Stimulated activated CD8-positive, alpha-beta memory T cell treated with anti-CD3 and anti-CD28 coated beads, Interleukin-4, amount 100 ng/mL, for 1 hour (primary cell): ENCODE measurements at regions not wholly inside any gene's neighbourhood (a gene's known extent, or its start where the extent isn't known, plus 50 kb on each side); places are given as distances from the start of the nearest gene placed in this dataset.

Experiments used
- DNase-seq, 2 donors: peaks; one replicate each; pipeline ENCODE4 v3.0.0-alpha.2; 2020; ENCODE audit warnings: low read depth in 2 of 2, low spot score in 1 of 2

DNA sequence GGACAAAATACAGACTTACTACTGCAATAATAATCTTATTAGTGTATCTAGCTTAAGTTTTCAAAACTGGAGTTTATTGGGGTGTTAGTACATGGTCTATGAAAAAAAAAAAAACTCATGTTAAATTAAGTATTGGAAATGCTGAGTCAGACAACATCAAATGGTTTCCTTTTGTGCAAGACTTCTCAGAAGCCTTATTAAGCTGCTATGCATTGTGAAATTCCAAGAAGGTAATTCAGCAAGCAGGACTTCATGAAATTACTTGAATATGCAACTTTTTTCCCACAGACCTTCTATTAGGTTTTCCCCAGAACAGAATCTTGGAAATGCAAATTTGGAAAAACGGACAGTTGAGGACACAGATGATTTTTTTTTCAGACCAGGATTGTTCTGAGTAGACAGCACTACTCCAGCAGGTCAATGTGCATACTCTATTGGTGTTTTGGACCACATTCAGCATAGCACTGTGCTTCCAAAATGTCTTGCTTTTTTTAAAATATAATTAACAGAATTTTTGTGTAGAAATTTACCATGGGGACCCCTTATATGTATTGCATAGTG lies 568.8 kb upstream of the TENM3 start:
- DNase-seq = no peak

DNA sequence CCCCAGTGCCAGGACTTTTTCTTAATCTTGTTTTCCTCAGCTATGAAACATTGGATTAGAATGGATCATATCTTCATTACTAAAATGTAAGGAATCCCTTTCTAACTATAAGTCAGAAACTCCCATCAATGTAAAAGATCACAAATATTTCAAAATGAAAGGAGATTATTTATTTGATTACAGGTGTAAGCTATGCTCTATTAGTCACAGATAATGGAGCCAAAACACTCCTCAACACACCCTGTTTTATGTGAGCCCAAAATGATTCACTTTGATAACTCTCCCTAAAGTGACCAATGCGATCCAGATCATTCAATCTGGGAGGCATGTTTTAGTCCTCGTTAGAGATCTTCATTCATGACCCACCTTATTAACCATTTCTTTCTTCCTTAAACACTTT lies 566.7 kb upstream of the TENM3 start:
- no peak for DNase-seq

DNA sequence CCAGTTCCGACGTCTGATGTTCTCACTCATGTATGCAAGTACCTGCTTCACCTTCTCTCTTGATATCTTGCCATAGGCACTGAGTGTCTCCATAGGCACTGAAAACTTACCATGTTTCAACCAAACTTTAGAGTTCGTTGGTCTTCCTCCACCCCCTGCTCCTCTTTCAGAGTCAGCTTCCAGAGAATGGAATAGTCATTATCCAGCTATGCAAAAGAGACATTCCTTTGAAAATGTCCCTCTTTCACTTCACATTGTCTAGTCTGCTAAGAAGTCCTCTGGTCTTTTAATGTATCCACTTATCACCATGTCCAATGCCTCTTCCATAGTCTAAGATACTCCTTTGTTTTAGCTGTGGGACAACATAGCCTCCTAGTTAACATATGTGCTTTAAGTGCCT lies 566.0 kb upstream of the TENM3 start:
- no peak for DNase-seq

DNA sequence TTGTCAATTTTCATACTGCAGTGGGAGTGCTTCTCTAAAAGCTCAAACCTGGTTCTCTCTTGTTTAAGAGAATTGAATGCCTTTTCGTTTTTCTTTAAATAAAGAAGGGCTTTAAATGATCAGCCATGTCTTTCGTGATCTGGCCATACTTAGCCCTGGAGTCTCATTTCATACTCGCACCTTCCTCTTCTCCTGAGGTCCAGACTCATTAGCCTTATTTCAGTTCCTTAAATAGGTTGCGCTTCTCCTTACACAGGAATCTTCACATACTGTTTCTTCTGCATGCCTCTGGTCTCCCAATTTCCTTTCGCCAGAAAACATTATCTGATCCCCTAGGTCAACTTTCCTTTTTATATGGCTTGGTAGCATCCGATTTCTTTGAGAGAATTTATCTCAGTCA lies 565.6 kb upstream of the TENM3 start:
- no peak for DNase-seq

DNA sequence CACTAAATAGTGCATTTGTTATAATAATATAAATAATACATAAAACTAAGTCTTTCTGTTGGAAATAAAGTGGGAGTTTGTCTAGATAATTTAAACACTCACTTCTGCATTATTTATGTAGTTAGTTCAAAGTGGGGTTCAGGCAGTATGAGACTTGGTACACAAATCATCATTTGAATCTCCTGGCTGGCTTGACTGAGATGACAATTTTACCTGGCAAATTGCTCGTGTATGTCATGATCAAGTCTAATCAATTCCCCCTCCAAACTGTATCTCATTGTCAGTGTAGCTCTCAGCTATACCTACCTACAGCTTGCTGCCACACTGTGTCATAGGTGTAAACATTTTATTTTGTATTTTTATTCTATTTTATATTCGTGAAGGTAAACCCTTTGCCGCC lies 563.4 kb upstream of the TENM3 start:
- no peak for DNase-seq

DNA sequence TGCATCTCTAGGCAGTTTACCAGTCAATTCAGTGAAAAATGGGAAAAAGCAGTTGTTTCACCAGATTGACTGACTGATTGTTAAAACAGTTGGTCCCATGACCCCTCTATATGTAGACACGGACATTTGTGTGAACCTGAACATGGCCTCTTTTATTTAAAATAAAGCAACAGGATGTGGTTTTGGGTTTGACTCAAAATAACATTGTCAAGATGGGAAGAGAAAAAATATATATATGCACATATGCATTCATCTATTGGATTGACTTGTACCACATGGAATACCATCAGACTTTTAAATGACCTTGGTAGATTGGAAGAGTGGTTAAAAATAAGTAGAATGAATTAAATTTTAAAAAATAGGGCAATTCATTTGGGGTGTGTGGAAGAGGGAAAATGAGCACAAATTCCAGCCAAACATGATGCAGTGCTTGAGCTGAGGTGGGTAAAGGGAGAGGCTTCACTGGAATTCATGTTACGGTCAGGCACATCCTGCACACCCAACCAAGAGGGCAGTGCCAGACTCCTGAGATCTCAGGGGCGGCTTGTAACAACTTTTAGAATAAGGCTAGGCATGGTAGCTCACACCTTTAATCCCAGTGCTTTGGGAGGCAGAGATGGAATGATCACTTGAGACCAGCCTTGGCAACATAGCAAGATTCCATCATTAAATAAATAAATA lies 560.7 kb upstream of the TENM3 start:
- no peak for DNase-seq

DNA sequence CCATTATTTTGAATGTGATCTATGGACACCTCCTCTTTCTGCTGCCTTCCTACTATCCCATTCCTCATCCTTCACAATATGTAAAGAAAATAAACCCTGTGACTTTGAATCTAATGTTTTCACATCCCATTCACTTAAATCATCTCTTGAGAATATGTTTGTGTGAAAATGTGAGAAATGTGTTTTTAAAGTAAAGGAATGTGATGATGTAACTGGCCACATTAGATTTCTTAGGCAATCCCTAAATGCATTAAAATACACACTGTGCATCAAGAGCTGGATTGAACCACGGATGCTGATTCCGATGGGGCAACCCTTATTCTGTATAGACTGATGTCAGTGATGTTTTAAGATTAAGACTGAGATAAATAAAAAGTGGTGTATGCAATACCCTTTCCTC lies 558.9 kb upstream of the TENM3 start:
- DNase-seq = no peak

DNA sequence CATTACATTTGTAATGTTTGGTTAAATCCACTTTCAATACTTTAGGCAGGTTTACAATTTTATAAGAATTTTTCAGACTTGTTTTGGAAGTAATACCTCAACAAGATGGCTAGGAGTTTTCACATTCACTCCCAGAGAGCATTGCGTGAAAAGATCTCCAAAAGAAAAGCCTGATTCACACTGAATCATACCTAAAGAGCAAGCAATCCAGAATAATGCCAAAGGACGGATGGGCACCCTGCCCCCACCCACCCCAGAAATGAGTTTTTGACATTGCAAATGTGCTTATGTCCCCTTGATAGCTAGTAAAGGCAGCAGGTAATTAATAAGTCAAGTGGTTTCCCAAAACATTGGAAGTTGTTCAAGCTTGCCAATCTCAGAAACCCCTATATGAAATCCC lies 557.7 kb upstream of the TENM3 start:
- no peak for DNase-seq

DNA sequence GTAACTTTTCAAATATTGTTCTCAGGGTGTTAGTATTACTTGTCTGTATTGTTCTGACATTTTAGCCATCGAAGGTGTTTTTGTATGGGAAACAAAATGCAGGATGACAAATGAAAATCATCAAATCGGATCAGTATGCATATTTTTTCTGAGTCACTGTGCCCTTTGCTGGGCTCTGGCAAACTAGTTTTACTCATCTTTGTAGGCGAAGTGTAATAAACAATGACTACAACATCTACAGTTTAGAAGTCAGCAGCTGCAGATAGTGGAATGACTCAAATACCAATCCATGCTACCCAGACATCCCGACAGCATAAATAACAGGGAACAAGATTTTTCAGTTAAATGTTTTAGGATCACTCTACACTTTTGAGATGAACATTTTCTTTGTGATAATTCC lies 557.3 kb upstream of the TENM3 start:
- no peak for DNase-seq

DNA sequence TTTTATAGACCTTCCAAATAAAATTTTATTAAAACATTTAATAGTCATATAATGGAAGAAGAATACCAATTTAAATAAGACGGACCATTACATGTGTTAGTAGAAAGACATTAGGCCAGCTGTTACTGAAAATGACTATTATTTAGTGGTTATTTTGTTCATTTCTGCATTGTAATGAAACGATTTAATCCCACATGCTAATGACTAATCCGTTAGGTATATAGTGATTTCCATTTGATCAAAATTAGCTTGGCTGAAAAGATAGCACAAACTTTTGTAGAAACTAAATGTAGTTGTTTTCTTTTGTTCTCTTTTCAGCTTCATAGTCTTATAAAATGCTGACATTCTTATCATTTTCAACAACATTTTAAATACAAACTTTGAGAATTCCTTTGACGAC lies 556.1 kb upstream of the TENM3 start:
- DNase-seq = no peak

DNA sequence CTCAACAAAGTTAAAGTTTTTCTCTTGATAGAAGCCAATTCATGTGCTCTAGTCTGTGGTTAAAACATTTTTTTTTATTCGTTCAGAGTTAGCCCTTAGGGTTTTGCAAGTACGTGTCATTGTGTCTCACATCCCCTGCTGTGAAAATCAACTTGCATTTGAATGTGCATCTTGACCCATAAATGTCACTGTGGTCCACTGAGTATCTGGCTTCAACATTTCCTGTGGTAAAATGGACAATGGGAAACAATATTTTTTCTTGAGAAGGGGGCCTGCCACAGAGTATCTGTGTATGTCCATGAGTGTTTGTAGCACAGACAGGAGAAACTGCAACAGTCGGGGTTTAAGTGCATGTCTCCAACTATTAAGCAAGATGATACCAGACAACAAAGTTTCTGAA lies 554.8 kb upstream of the TENM3 start:
- no peak for DNase-seq

DNA sequence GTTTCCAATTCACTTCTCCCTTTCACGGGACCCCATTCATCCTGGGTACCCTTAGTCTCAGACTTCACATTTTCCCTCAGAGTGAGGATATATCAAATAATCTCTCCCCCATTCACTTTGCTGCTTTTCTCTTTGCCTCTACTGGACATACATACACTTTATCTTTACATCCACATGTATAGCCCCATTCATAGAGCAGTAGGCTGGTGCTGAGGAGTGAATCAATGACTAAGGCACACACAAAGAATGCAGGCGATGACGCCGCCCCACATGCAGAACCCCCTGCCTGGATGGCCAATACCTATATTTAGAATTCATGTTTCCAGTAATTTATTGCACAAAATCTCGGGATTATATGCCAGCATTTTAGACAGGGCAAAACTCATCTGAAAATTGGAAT lies 554.3 kb upstream of the TENM3 start:
- no peak for DNase-seq

DNA sequence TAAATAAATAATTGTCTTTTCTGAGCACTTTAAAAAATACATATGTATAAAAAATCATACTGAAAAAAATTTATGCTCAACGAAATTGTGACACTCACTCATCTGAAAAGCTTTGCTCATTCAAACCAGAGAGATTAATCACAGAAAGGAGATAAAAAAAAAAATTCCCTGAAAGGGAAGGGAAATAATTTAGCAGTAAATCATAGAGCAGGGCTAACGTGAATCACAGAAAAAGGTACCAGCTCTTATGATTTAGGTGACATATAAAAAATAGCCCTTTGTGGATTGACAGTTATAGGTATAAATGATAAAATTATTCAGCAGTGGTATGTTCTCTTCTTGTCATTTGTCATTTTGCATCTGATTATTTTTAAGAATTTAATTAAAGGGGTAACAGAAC lies 552.7 kb upstream of the TENM3 start:
- no peak for DNase-seq

DNA sequence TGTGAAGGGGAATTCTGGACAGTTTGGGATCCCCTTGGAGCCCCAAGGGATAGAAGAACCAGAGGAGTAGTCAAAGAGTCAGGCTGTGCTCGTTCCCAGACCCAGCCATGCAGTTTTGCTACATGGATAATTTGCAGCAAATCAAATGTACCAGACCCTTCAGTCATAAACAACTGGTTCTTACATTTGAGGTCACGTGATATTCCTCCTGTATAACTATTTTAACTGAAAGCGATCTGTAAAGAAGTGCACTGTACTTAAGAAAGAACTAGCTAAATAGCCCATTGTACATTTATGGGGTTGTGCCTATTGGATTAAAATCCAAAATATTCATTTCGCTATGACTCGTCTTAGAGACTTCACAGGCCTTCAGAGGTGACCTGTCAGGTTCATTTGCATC lies 550.2 kb upstream of the TENM3 start:
- no peak for DNase-seq

DNA sequence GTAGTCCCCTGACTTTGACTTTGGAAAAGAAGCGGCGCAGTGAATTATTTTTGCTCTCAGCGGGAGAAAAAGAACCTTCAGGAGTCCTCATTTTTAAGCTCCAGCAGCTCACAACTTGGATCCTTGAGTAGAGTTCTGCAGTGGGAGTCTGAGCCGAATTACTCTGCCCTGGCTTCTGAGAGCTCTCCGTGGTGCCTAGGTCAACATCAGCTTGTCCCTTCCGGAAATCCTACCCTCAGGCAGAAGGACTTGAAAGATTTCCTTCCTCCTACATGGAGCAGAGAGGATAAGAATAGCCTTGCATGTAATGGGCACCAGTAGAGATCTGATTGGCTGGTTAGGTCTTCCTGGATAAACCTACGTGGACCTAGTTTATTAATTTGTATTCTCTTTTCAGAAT lies 549.7 kb upstream of the TENM3 start:
- DNase-seq = no peak

DNA sequence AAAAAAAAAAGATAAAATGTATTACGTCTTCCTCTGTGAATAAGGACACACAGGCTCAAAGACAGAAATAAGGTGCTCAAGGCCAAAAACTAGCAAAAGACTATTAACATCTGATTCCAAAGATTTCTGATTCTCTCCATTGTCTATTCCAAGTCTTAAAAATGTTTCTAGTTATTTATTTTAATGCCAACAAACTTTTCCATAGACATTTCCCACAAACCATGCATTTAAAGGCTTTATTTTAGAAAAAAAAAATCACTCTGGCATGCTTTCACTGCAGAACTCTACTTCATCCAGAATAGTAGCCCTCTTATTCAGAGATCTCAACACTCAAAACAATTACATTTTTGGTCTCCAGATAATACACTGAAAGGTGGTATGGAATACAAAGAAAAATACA lies 545.0 kb upstream of the TENM3 start:
- DNase-seq = no peak

DNA sequence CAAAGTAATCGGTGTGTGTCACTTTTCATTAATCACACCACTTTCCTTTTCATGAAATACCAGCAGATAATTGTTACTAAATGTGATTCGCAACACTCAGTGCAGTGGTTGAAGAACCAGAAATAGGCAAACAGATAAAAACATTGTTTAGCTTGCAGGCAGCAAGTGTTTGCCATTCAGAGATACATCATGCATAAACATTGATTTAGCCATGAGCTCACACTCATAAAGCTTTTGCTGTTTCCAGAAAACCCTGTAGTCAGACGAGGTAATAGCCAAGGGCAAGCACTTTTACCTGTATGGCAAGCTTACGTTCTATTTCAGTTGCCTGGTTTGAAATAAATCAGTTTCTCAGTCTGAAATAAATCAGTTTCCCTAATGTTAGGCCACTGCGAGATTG lies 542.0 kb upstream of the TENM3 start:
- no peak for DNase-seq

DNA sequence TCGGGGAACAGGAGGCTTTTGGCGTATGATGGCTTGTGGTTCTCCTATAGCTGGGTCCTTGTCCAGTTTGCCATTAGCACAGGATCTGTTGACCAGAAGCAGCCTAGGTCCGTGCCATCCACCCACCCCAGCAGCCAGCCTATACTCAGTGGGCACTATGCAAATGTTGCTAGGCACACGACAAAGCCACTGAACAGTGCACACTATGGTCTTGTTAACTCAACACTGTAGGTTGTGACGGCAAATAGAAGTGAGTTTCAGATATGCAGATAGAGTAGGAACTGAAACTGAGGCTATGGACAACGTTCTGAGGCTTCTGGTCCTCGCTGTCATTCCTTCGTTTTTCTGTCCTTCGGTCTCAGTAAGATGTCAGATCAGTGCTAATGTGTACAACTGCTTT lies 541.3 kb upstream of the TENM3 start:
- DNase-seq = no peak

DNA sequence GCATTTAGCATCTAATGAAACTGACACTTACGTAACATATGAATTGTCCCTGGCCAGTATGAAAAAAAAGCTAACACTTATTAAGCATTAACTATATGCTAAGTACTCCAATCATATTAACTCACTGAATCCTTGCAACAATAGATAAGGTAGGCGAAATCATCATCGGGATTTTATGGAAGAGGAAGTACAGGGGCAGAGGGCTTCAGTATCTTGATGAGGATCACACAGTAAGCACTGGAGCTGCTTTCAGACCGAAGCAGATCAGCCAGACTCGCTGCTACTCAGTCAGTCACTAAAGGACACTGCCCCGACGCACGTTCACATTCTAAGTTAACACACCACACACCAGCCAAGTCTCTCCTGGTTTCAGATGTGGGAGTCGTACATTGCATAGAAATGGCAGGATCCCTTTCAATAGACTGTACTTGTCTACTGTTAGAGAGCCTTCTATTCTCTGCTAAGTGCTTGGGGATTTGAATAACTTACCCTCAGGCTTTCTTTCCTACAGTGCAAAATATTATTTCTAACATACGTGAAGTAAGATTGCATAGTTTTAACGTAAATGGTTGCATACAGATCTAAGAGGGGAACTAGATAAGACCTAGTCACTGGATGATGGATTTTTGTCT lies 540.2 kb upstream of the TENM3 start:
- DNase-seq = no peak

DNA sequence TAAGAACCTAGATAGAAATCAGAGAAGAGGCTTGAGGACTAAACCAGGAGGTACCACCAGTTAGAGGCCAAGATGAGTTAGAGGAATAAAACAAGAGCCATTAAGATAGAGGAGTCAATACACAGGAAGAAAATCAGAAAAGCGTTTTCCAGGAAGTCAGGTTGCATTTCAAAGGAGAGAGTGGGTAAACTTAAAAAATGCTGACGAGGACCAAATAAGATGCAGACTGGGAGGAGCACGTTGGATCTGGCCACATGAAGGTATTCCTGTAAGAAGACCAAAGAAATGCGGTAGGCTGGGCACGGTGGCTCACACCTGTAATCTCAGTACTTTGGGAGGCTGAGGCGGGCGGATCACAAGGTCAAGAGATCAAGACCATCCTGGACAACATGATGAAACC lies 533.1 kb upstream of the TENM3 start:
- DNase-seq = no peak

DNA sequence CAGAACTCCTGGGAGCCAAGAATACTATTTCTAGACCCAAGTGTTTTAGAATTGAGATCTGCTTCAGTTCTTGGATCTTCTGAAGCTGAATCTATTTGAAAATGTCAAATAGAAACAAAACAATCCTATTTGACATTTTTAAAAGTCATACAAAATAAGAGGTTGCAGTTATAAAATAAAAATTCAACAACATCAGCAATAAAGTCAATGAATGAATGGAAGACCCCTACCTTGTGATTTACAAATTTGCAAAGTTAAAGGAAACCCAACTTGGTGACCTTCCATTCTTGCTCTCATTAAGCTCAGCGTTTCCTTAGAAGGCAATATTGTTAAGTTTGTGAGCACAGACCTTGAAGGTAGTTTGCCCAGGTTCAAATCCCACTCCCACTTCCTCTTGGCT lies 531.8 kb upstream of the TENM3 start:
- no peak for DNase-seq

DNA sequence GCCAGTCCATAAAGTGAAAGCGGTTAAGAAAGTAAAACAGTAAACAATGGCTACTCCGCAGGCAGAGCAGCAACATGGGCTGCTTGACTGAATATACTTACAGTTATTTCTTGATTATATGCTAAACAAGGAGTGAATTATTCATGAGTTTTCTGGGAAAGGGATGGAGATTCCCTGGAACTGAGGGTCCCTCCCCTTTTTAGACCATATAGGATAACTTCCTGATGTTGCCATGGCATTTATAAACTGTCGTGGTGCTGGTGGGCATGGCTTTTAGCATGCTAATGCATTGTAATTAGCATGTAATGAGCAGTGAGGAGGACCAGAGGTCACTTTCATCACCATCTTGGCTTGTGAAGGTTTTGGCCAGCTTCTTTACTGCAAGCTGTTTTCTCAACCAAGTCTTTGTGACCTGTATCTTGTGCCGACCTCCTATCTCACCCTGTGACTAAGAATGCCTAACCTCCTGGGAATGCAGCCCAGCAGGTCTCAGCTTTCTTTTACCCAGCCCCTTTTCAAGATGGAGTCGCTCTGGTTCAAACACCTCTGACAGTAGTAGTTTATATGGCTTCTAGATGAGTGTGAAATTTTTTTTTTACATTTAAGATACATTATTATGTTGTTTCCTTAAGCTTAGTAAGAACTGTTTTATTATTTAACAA lies 514.8 kb upstream of the TENM3 start:
- DNase-seq = no peak

DNA sequence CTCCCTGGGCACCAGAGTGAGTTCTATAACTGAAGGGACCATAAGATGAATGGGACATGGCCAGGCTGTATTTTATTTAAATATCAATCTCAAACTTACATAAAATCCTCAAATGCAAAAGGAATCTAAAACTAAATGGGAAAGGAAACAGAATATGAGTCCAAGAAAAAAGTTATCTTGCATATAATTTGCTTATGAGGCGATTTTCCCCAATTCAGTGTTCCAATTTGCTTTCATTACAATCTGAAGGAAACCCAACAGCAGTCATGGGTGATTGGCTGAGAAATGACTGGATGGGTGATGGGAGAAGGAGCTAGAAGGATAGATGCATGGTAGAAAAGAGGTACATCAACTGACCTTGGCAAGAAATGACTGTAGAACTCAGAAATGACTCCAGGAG lies 511.3 kb upstream of the TENM3 start:
- DNase-seq = no peak
